ENCODE measurements at regions not wholly inside any gene's neighbourhood (a gene's known extent, or its start where the extent isn't known, plus 50 kb on each side); places are given as distances from the start of the nearest gene placed in this dataset.

GRCh38 chr10:110375121-110375520 is 70.4 kb upstream of the SMNDC1 start:
- DNase-seq, result no peak

- DNase-seq, result no peak
Measured at GRCh38 chr10:110376021-110376766, 71.5 kb upstream of the SMNDC1 start.

- DNase-seq, result no peak
Measured at GRCh38 chr10:110376767-110377160, 72.0 kb upstream of the SMNDC1 start.

- DNase-seq, result no peak
Measured at GRCh38 chr10:110378006-110378405, 73.3 kb upstream of the SMNDC1 start.

- no peak for DNase-seq
Measured at GRCh38 chr10:110378533-110379108, 73.9 kb upstream of the SMNDC1 start.

GRCh38 chr10:110379831-110380230 is 75.1 kb upstream of the SMNDC1 start:
- DNase-seq, result no peak

GRCh38 chr10:110380293-110380692 is 75.6 kb upstream of the SMNDC1 start:
- no peak for DNase-seq

- DNase-seq, result no peak
Measured at GRCh38 chr10:110382695-110383094, 78.0 kb upstream of the SMNDC1 start.

GRCh38 chr10:110387617-110387982 is 82.9 kb upstream of the SMNDC1 start:
- no peak for DNase-seq

- DNase-seq, result no peak
Measured at GRCh38 chr10:110387983-110388686, 83.4 kb upstream of the SMNDC1 start.

GRCh38 chr10:110388687-110389052 is 84.0 kb upstream of the SMNDC1 start:
- DNase-seq, result no peak

GRCh38 chr10:110389255-110389654 is 84.5 kb upstream of the SMNDC1 start:
- DNase-seq, result no peak

- no peak for DNase-seq
Measured at GRCh38 chr10:110391541-110391940, 86.8 kb upstream of the SMNDC1 start.

- DNase-seq, result no peak
Measured at GRCh38 chr10:110392121-110392520, 87.4 kb upstream of the SMNDC1 start.

GRCh38 chr10:110392868-110393740 is 88.4 kb upstream of the SMNDC1 start:
- no peak for DNase-seq

GRCh38 chr10:110393866-110394265 is 89.1 kb upstream of the SMNDC1 start:
- DNase-seq, result no peak

GRCh38 chr10:110394296-110394695 is 89.6 kb upstream of the SMNDC1 start:
- no peak for DNase-seq

GRCh38 chr10:110394898-110395297 is 90.2 kb upstream of the SMNDC1 start:
- no peak for DNase-seq

- no peak for DNase-seq
Measured at GRCh38 chr10:110395350-110396283, 90.9 kb upstream of the SMNDC1 start.

GRCh38 chr10:110396284-110396651 is 91.5 kb upstream of the SMNDC1 start:
- no peak for DNase-seq

GRCh38 chr10:110397856-110398255 is 93.1 kb upstream of the SMNDC1 start:
- no peak for DNase-seq

- no peak for DNase-seq
Measured at GRCh38 chr10:110398419-110399105, 93.8 kb upstream of the SMNDC1 start.

All from NCI-H526 (cell line).